Karpas-422 (cell line): ENCODE measurements at regions not wholly inside any gene's neighbourhood (a gene's known extent, or its start where the extent isn't known, plus 50 kb on each side); places are given as distances from the start of the nearest gene placed in this dataset.

Experiments used
- DNase-seq: peaks from one replicate; pipeline ENCODE4 v3.0.0-alpha.2; 2015
- H2AFZ ChIP-seq: fragments of 200-600 bp; sonication (generic); 2 replicates; pipeline ENCODE4 v1.6.1; 2014; ENCODE audit warnings: antibody characterized with exemption, low read length, mixed read lengths
- H3K27ac ChIP-seq: fragments of 200-600 bp; sonication (generic); 2 replicates; pipeline ENCODE4 v1.5.1; 2014; ENCODE audit warnings: mild to moderate bottlenecking, low read length, moderate library complexity
- H3K27me3 ChIP-seq: fragments of 200-600 bp; sonication (generic); 2 replicates; pipeline ENCODE4 v1.6.1; 2014; ENCODE audit warnings: low read length, mixed read lengths
- H3K36me3 ChIP-seq: fragments of 200-600 bp; sonication (generic); 2 replicates; pipeline ENCODE4 v1.6.1; 2014; ENCODE audit warnings: low read length, mixed read lengths; ENCODE audit not compliant: insufficient read depth
- H3K4me1 ChIP-seq: fragments of 200-600 bp; sonication (generic); 2 replicates; pipeline ENCODE4 v1.6.1; 2014; ENCODE audit warnings: mild to moderate bottlenecking, low read length, mixed read lengths
- H3K4me2 ChIP-seq: fragments of 200-600 bp; sonication (generic); 2 replicates; pipeline ENCODE4 v1.6.1; 2014; ENCODE audit warnings: low read length, low read depth, mild to moderate bottlenecking; ENCODE audit not compliant: poor library complexity, severe bottlenecking
- H3K4me3 ChIP-seq: fragments of 200-600 bp; sonication (generic); 2 replicates; pipeline ENCODE4 v1.5.1; 2014; ENCODE audit warnings: mild to moderate bottlenecking, antibody characterized with exemption, low read length, mixed read lengths
- H3K79me2 ChIP-seq: fragments of 200-600 bp; sonication (generic); 2 replicates; pipeline ENCODE4 v1.6.1; 2014; ENCODE audit warnings: mild to moderate bottlenecking, low read length, mixed read lengths
- H3K9ac ChIP-seq: fragments of 200-600 bp; sonication (generic); 2 replicates; pipeline ENCODE4 v1.6.0; 2014; ENCODE audit warnings: low read length
- H3K9me2 ChIP-seq: fragments of 200-600 bp; sonication (generic), shearing (Covaris generic); replicated peaks from 2 replicates; pipeline ENCODE4 v1.6.0; 2014; ENCODE audit warnings: mild to moderate bottlenecking, low read length, moderate library complexity; ENCODE audit not compliant: insufficient read depth
- H3K9me3 ChIP-seq: fragments of 300-700, 200-600 bp; sonication (generic); 2 replicates; pipeline ENCODE4 v1.6.1; 2014; ENCODE audit warnings: low read length, mixed read lengths
- H4K20me1 ChIP-seq: fragments of 200-600 bp; sonication (generic); 2 replicates; pipeline ENCODE4 v1.6.1; 2014; ENCODE audit warnings: mild to moderate bottlenecking, antibody characterized with exemption, low read length, low read depth; ENCODE audit not compliant: insufficient read depth

- peaks cover 11% of the 10 kb centered on the region for H3K9me3 ChIP-seq
- H3K9me2 ChIP-seq: no peaks in the 10 kb centered on the region
- no peak overlapping the region for H3K27ac ChIP-seq
- no peaks in the 10 kb centered on the region for H3K4me1 ChIP-seq
- H3K9ac ChIP-seq: no peak overlapping the region
- no peak overlapping the region for H3K4me3 ChIP-seq
- DNase-seq: no peak
- H3K27me3 ChIP-seq: no peaks in the 10 kb centered on the region
- no peaks in the 10 kb centered on the region for H3K79me2 ChIP-seq
- H4K20me1 ChIP-seq: no peaks in the 10 kb centered on the region
- no peak overlapping the region for H2AFZ ChIP-seq
- H3K36me3 ChIP-seq: no peaks in the 10 kb centered on the region
- H3K4me2 ChIP-seq: no peak overlapping the region
Observed at GRCh38 chr13:56378566-56378965, 762.2 kb upstream of the PRR20A start.

GRCh38 chr13:56393549-56393948 is 747.2 kb upstream of the PRR20A start:
- H4K20me1 ChIP-seq: no peaks in the 10 kb centered on the region
- no peak overlapping the region for H3K27ac ChIP-seq
- H3K9me2 ChIP-seq: no peaks in the 10 kb centered on the region
- no peak for DNase-seq
- H3K9me3 ChIP-seq: peaks cover 27% of the 10 kb centered on the region
- H3K79me2 ChIP-seq: no peaks in the 10 kb centered on the region
- H3K27me3 ChIP-seq: no peaks in the 10 kb centered on the region
- H2AFZ ChIP-seq: no peak overlapping the region
- H3K4me1 ChIP-seq: no peaks in the 10 kb centered on the region
- no peak overlapping the region for H3K4me2 ChIP-seq
- H3K4me3 ChIP-seq: no peak overlapping the region
- no peak overlapping the region for H3K9ac ChIP-seq
- no peaks in the 10 kb centered on the region for H3K36me3 ChIP-seq

- Histone ChIP-seq H3K9ac (no peak overlapping the region), H3K27me3 (no peaks in the 10 kb centered on the region), H3K36me3 (no peaks in the 10 kb centered on the region), H3K4me3 (no peak overlapping the region), H3K4me2 (no peak overlapping the region), H3K4me1 (no peaks in the 10 kb centered on the region), H3K9me2 (no peaks in the 10 kb centered on the region), H3K9me3 (peaks cover 33% of the 10 kb centered on the region), H3K27ac (no peak overlapping the region), H4K20me1 (no peaks in the 10 kb centered on the region), H2AFZ (no peak overlapping the region), H3K79me2 (no peaks in the 10 kb centered on the region)
- no peak for DNase-seq
Observed at GRCh38 chr13:56396318-56396717, 744.4 kb upstream of the PRR20A start.

- no peak overlapping the region for H3K4me3 ChIP-seq
- no peaks in the 10 kb centered on the region for H3K79me2 ChIP-seq
- no peaks in the 10 kb centered on the region for H3K27me3 ChIP-seq
- no peaks in the 10 kb centered on the region for H3K36me3 ChIP-seq
- H3K9me2 ChIP-seq: no peaks in the 10 kb centered on the region
- no peak overlapping the region for H2AFZ ChIP-seq
- peaks cover 57% of the 10 kb centered on the region for H3K9me3 ChIP-seq
- no peaks in the 10 kb centered on the region for H4K20me1 ChIP-seq
- H3K27ac ChIP-seq: no peak overlapping the region
- no peaks in the 10 kb centered on the region for H3K4me1 ChIP-seq
- DNase-seq: no peak
- no peak overlapping the region for H3K9ac ChIP-seq
- H3K4me2 ChIP-seq: no peak overlapping the region
Observed at GRCh38 chr13:56400774-56401173, 739.9 kb upstream of the PRR20A start.

DNA sequence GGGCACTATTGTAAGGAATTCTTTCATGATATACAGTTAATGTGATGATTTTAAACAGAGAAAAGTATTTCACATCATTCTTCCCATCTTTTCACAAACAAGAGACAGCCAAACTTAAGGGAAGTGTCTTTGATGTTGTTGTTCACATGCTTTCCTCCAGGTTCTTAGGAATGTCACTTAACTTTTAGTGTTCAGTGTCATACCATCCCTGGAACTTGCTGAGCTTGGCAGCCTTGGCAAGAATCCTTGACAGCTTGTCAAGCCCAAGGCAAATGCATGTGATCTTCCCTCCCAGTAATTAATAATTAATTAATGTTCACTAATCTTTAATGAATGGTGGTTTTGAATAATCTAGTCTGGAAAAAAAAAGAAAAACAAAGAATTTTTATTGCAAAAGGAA is 727.9 kb upstream of the PRR20A start:
- Histone ChIP-seq H3K9ac (no peak overlapping the region), H3K9me2 (no peaks in the 10 kb centered on the region), H3K4me3 (no peak overlapping the region), H3K79me2 (no peaks in the 10 kb centered on the region), H3K27ac (no peak overlapping the region), H3K9me3 (peaks cover 21% of the 10 kb centered on the region), H3K4me2 (no peak overlapping the region), H3K36me3 (no peaks in the 10 kb centered on the region), H2AFZ (no peak overlapping the region), H3K4me1 (no peaks in the 10 kb centered on the region), H3K27me3 (no peaks in the 10 kb centered on the region), H4K20me1 (no peaks in the 10 kb centered on the region)
- no peak for DNase-seq

GRCh38 chr13:56424246-56424645 is 716.5 kb upstream of the PRR20A start:
- H3K36me3 ChIP-seq: no peaks in the 10 kb centered on the region
- no peaks in the 10 kb centered on the region for H4K20me1 ChIP-seq
- H3K9me3 ChIP-seq: peaks cover 35% of the 10 kb centered on the region
- H3K4me2 ChIP-seq: no peak overlapping the region
- H3K27me3 ChIP-seq: no peaks in the 10 kb centered on the region
- H3K79me2 ChIP-seq: no peaks in the 10 kb centered on the region
- H3K4me3 ChIP-seq: no peak overlapping the region
- H3K4me1 ChIP-seq: no peaks in the 10 kb centered on the region
- no peak overlapping the region for H3K27ac ChIP-seq
- no peak overlapping the region for H2AFZ ChIP-seq
- no peak overlapping the region for H3K9ac ChIP-seq
- no peaks in the 10 kb centered on the region for H3K9me2 ChIP-seq
- DNase-seq: no peak

DNA sequence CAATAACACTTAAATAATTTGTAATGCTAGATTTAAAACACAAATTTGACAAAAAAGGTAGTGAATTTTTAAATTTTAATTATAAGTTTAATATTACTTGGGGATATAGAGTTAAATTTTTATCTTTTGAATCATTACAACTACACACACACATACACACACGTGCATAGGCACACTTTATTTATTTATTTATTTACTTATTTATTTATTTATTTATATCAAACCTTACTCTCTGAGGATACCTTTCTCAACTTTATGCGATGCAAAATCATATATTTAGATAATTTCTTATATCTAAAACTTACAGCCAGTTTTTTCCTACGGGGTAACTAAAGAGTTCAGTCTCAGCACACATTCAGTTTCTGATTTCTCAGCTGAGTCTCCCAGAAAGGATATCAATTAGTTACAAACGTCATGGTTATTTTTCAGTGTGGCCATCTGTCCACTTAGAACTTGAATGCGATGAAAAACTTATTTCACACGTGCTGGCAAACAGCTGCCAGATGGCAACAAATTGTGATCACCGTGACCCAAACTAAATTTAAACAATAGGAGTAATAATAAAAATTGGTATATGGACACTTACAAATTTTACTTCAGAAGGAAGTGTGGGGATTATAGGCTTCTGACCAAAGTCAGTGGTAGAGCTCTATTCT is 683.1 kb upstream of the PRR20A start:
- H3K27ac ChIP-seq: no peak overlapping the region
- no peaks in the 10 kb centered on the region for H3K4me1 ChIP-seq
- H2AFZ ChIP-seq: no peak overlapping the region
- H4K20me1 ChIP-seq: no peaks in the 10 kb centered on the region
- H3K4me2 ChIP-seq: no peak overlapping the region
- H3K4me3 ChIP-seq: no peak overlapping the region
- H3K36me3 ChIP-seq: no peaks in the 10 kb centered on the region
- no peaks in the 10 kb centered on the region for H3K79me2 ChIP-seq
- H3K9me3 ChIP-seq: peaks cover 41% of the 10 kb centered on the region
- DNase-seq: no peak
- H3K9ac ChIP-seq: no peak overlapping the region
- no peaks in the 10 kb centered on the region for H3K9me2 ChIP-seq
- H3K27me3 ChIP-seq: no peaks in the 10 kb centered on the region

- Histone ChIP-seq H3K27ac (no peak overlapping the region), H3K79me2 (no peaks in the 10 kb centered on the region), H3K27me3 (no peaks in the 10 kb centered on the region), H3K4me3 (no peak overlapping the region), H4K20me1 (no peaks in the 10 kb centered on the region), H3K9me3 (peaks cover 39% of the 10 kb centered on the region), H3K36me3 (no peaks in the 10 kb centered on the region), H3K4me2 (no peak overlapping the region), H3K9me2 (no peaks in the 10 kb centered on the region), H2AFZ (no peak overlapping the region), H3K9ac (no peak overlapping the region), H3K4me1 (no peaks in the 10 kb centered on the region)
- no peak for DNase-seq
Observed at GRCh38 chr13:56459286-56459685, 681.4 kb upstream of the PRR20A start.

DNA sequence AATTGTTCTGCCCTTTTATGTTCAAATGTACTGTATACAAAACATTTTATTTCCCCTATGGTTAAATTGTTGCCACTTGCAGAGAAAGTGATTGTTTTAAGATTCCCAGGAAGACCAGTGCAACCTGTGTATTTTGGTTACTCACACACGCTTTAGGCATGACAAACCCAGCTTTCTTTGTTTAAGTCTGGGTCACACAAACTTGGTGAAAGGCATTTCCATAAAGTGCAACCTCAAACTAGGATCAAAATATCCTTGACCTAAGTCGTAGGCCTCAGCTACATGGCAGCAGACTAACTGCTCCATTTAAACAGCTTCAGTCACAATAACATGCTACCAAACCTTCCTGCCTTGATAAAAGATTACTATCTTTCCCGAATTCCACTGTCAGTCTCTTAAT is 639.0 kb upstream of the PRR20A start:
- H3K79me2 ChIP-seq: no peaks in the 10 kb centered on the region
- no peak overlapping the region for H3K9ac ChIP-seq
- H3K36me3 ChIP-seq: no peaks in the 10 kb centered on the region
- no peaks in the 10 kb centered on the region for H3K4me1 ChIP-seq
- no peak overlapping the region for H3K27ac ChIP-seq
- H3K27me3 ChIP-seq: no peaks in the 10 kb centered on the region
- H3K9me2 ChIP-seq: no peaks in the 10 kb centered on the region
- peaks cover 44% of the 10 kb centered on the region for H3K9me3 ChIP-seq
- H3K4me3 ChIP-seq: no peak overlapping the region
- H4K20me1 ChIP-seq: no peaks in the 10 kb centered on the region
- H3K4me2 ChIP-seq: no peak overlapping the region
- no peak overlapping the region for H2AFZ ChIP-seq
- DNase-seq: no peak
